Smooth muscle cell (in vitro differentiated cells): ENCODE measurements at regions not wholly inside any gene's neighbourhood (a gene's known extent, or its start where the extent isn't known, plus 50 kb on each side); places are given as distances from the start of the nearest gene placed in this dataset.

Experiments
- DNase-seq: peaks from one replicate; lab custom pipeline; 2025; ENCODE audit not compliant: unreplicated experiment; lab: John Stamatoyannopoulos, UW
- H2AFZ ChIP-seq: fragments of 200-600 bp; sonication (generic); 2 replicates; pipeline ENCODE4 v1.6.0; 2016; ENCODE audit warnings: antibody characterized with exemption, low read depth, mild to moderate bottlenecking
- H3F3A ChIP-seq: fragments of 200-600 bp; sonication (generic); 2 replicates; pipeline ENCODE4 v1.6.0; 2017; ENCODE audit warnings: antibody characterized with exemption, low read depth
- H3K27ac ChIP-seq: fragments of 200-600 bp; sonication (generic); 2 replicates; pipeline ENCODE4 v1.5.1; 2016; ENCODE audit warnings: low read depth, mild to moderate bottlenecking
- H3K27me3 ChIP-seq: fragments of 200-600 bp; sonication (generic); 2 replicates; pipeline ENCODE4 v1.6.1; 2016; ENCODE audit warnings: low read depth, mild to moderate bottlenecking
- H3K36me3 ChIP-seq: fragments of 200-600 bp; sonication (generic); 2 replicates; pipeline ENCODE4 v1.5.1; 2016; ENCODE audit warnings: low read depth
- H3K4me1 ChIP-seq: fragments of 200-600 bp; sonication (generic); 2 replicates; pipeline ENCODE4 v1.5.1; 2016; ENCODE audit warnings: low read depth
- H3K4me2 ChIP-seq: fragments of 200-600 bp; sonication (generic); 2 replicates; pipeline ENCODE4 v1.6.0; 2016; ENCODE audit warnings: mild to moderate bottlenecking
- H3K4me3 ChIP-seq: fragments of 200-600 bp; sonication (generic); 2 replicates; pipeline ENCODE4 v1.5.1; 2016; ENCODE audit warnings: mild to moderate bottlenecking
- H3K79me2 ChIP-seq: fragments of 200-600 bp; sonication (generic); 2 replicates; pipeline ENCODE4 v1.6.0; 2016; ENCODE audit warnings: low read depth, mild to moderate bottlenecking
- H3K9ac ChIP-seq: fragments of 200-600 bp; sonication (generic); 2 replicates; pipeline ENCODE4 v1.6.0; 2016; ENCODE audit warnings: low read depth
- H3K9me3 ChIP-seq: fragments of 200-600 bp; sonication (generic); replicated peaks from 2 replicates; pipeline ENCODE4 v1.5.1; 2016; ENCODE audit warnings: low read depth
- H4K20me1 ChIP-seq: fragments of 200-600 bp; sonication (generic); 2 replicates; pipeline ENCODE4 v1.6.0; 2016; ENCODE audit warnings: low read depth
- CTCF ChIP-seq: fragments of 200-600 bp; sonication (generic); IDR thresholded peaks from 2 replicates; pipeline ENCODE4 v1.5.1; 2017; ENCODE audit warnings: borderline replicate concordance, mild to moderate bottlenecking, antibody characterized with exemption; ENCODE audit not compliant: insufficient read depth, poor library complexity, severe bottlenecking
- WGBS: methylation state at CpG from one replicate; pipeline ENCODE4 v1.1.7; 2016; ENCODE audit warnings: low lambda C conversion rate; 5-methylcytosine and 5-hydroxymethylcytosine counted together

- no peaks in the 10 kb centered on the region for H3K79me2 ChIP-seq
- H4K20me1 ChIP-seq: no peaks in the 10 kb centered on the region
- no peaks in the 10 kb centered on the region for H3K36me3 ChIP-seq
- no peak overlapping the region for H3K9ac ChIP-seq
- H3K4me2 ChIP-seq: no peak overlapping the region
- H3K9me3 ChIP-seq: no peaks in the 10 kb centered on the region
- no peaks in the 10 kb centered on the region for H3K27me3 ChIP-seq
- DNase-seq: no peak
- no peak for TF ChIP-seq CTCF
- H3K4me3 ChIP-seq: no peak overlapping the region
- H3K27ac ChIP-seq: no peak overlapping the region
- WGBS: 82% methylated on average over 4 of the region's 4 CpGs
- no peaks in the 10 kb centered on the region for H3F3A ChIP-seq
- peaks cover 7% of the 10 kb centered on the region for H3K4me1 ChIP-seq
- H2AFZ ChIP-seq: no peak overlapping the region
Observed at GRCh38 chr7:20562461-20562860, 53.0 kb upstream of the ABCB5 start.
